ENCODE measurements at regions not wholly inside any gene's neighbourhood (a gene's known extent, or its start where the extent isn't known, plus 50 kb on each side); places are given as distances from the start of the nearest gene placed in this dataset.
A peak's percentile ranks its signal among the peaks of the same experiment; 100 is the strongest.
"Not testable (repeated sequence)": the region's sequence is repeated elsewhere in the genome, so short reads cannot be mapped to it uniquely, and the experiment has no call there.

DNA sequence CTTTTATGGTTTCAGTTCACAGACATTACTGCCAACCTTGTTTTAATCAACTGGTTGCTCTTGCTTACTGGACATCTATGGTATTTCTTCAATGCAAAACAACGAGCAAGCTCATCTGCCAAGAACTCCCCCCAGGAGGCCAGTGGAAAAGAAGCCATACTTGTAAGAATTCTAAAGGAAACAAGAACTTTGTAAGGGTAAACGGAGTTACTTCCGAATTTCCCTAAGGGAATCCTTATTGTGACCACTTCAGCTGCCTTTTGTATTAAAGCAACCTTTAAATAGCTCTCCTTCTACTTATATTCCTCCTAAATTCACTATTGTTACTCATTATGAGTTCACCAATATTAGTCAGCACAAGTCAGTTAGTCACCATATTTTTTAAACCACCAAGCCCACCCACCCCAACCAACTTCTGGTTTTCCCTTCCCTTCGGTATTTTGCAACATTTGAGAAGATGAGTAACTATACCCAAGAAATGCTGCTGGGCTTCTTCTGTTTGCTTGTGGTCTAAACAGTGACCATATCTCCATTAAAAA lies 602.8 kb upstream of the DIPK2B start:
- DNase-seq, result no peak

DNA sequence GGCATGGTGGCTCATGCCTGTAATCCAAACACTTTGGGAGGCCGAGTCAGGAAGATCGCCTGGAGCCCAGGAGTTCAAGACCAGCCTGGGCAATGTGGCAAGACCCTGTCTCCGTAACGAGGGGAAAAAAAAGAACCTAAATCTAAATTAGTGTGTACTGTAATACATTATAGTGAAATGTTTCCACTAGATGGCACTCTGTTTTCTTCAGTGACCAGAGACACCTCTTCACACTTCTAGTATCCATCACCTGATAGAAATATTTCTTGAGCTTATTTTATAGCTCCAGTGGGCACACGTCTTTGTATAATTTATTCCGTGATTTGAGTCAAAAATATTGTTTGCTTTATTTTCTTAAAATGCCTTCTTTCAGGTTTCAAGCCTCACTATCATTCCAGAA lies 600.9 kb upstream of the DIPK2B start:
- DNase-seq, result no peak

- DNase-seq, result not testable (repeated sequence)
Observed at GRCh38 chrX:45800746-45801453, 600.2 kb upstream of the DIPK2B start.

DNA sequence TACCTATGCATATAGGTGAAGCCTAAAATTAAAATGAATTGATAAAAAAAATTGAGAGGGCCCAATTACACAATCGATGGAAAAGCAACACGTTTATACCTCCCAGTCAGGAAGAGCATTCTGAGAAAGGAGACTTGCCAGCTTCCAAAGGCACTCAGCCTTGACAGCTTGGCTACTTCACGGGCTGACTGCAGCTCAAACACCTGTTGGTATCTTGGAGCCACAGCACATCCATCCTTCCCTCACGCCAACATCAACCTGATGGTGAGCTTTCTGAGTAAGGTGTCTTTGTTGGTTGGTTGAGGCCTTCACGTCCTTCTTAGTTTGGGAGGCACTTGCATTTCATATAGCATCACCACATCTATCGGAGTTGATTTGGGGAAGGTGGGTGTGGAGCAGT lies 598.9 kb upstream of the DIPK2B start:
- DNase-seq, result no peak

- no peak for DNase-seq
Observed at GRCh38 chrX:45795546-45795945, 594.9 kb upstream of the DIPK2B start.

- DNase-seq, result no peak
Observed at GRCh38 chrX:45794995-45795337, 594.3 kb upstream of the DIPK2B start.

DNA sequence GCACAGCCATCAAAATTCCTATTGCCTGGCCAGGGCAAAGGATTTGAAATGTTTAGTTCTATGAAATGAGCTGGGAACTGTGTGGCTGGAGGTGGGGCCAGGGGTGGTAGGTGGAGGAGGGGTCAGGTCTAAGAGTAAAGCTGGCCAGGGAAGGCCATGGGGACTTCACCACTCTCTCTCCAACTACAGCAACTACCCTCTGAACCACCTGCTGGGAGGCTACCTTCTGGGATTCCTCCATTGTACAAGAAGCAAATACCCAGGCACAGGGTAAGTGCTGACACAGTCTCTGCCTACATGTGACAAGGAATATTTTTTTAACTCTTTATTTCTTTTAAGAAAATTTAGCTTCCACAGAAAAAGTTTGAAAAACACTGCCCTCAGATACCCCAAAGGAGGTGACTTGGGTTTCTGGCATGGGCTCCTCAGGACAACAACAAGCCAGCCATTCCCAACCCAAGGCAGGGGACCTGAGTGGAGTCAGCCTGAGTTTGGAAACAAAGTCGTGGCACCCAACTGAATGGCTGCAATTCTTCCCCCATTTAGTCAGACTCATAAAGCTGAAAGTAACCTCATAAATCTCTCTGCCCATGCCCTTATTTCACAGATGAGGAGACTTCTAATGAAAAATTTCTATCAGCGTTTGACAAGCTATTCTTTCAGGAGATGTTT lies 593.8 kb upstream of the DIPK2B start:
- DNase-seq, result no peak

DNA sequence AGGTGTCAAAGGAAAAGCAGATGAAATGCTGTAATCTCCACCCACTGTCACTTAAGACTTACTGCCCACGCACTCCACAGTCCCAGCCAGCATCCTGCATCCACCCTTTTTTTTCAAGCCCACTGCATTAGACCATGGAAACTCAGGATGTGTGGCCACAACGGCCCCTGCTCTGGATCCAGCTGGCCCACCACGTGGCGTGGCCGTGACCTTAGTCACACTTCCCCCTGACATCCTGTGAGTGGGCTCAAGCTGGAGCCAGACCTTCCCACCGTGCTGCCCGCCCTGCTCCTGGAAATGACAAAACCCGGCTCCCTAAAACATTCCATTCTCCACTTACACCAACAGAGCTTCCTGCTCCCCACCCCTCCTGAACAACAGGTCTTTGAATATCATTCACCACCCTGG lies 588.3 kb upstream of the DIPK2B start:
- DNase-seq, result no peak

- DNase-seq, result no peak
Observed at GRCh38 chrX:45788315-45788714, 587.6 kb upstream of the DIPK2B start.

- no peak for DNase-seq
Observed at GRCh38 chrX:45784590-45784989, 583.9 kb upstream of the DIPK2B start.

- DNase-seq, result no peak
Observed at GRCh38 chrX:45783002-45783401, 582.3 kb upstream of the DIPK2B start.

- no peak for DNase-seq
Observed at GRCh38 chrX:45781901-45782553, 581.4 kb upstream of the DIPK2B start.

DNA sequence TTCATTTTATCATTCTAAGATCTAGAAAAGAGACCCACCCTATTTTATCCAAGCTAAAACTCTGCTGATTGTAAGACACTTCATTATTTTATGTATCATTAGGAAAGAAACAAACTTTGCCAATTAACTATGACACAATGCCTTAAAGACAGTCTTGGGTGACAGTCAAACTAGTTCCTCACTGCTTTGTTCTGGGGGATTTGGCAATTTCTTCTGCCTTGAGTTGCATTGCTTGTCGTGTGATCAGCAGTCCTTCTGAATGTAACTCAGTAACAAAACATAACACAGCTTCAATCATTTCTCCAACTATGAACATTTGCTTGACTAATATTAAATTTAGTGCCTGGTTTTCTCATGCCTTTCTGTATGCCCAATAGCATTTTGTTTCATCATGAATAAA lies 577.9 kb upstream of the DIPK2B start:
- no peak for DNase-seq

- no peak for DNase-seq
Observed at GRCh38 chrX:45777366-45777765, 576.7 kb upstream of the DIPK2B start.

DNA sequence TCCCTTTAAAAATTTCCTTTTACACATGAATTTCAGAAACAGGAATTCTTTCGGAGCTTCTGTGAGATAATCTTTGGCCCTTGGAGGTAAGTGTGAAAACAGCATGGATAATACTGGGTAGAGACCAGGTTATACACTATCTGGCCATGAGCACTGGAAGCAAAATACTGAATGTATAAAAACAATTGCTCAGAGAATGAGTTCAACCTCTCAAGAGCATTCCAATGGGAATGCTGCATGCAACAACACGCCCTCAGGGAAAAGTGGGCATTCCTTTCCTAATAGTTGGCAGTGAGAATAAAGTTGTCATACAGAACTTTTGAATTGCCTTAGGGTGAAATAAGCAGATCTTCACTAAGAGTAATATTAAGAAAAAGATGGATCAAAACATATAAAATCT lies 574.8 kb upstream of the DIPK2B start:
- DNase-seq, result no peak

GRCh38 chrX:45774961-45775360 lies 574.3 kb upstream of the DIPK2B start:
- peak; percentile 28 for DNase-seq

GRCh38 chrX:45773572-45773971 lies 572.9 kb upstream of the DIPK2B start:
- DNase-seq, result no peak

- DNase-seq, result peak; percentile 34
Observed at GRCh38 chrX:45771560-45772340, 571.1 kb upstream of the DIPK2B start.

DNA sequence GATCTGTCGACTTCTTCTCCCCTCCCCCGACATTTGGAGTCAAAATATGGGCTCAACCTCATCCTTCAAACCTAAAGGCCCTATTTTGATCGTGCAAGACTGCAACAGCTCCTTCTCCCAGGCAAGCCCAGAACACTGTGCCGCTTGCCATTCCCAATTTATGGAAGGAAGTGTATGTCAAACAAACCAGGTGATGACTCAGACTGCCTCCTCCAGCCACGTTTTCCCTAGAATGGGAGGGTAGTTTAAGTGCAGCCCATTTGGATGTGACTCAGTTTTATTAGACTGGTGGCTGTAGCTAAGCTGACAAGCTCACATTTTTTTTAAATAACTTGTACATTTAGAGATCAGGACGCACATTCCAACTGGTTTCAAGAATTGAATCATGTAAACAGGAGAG lies 570.4 kb upstream of the DIPK2B start:
- DNase-seq, result no peak

- peak; percentile 32 for DNase-seq
Observed at GRCh38 chrX:45769761-45770582, 569.3 kb upstream of the DIPK2B start.

- no peak for DNase-seq
Observed at GRCh38 chrX:45768666-45769236, 568.1 kb upstream of the DIPK2B start.

DNA sequence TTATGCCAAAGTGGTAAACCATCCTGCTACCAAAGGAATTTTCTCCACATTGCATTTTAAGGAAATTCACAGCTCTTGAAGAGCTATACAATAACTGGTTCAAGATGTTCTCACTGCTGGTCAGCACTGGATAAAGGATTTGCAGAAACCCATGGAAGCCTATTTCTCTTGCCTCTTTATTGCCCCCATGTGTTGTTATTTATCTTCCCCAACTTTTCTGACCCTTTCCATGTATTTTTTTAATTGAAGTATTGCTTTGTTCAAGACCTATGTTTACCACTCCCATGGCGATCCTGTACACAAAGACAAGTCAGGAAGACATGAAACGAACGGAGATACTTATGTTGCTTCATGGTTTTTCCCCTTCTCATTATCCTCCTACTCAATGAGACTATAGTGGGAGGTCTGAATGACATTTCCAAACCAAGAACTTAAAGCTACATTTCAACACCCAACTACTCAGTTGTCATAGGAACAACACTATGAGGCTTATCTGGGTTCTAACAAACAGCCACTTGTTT lies 566.4 kb upstream of the DIPK2B start:
- no peak for DNase-seq
